ENCODE measurements at regions not wholly inside any gene's neighbourhood (a gene's known extent, or its start where the extent isn't known, plus 50 kb on each side); places are given as distances from the start of the nearest gene placed in this dataset.

- no peak overlapping the region for H3K4me3 ChIP-seq (replicated peaks; ENCODE audit: low read depth, low read length)
- no peak for DNase-seq (ENCODE audit: extremely low read depth, low read depth)
- TF ChIP-seq CTCF (IDR thresholded peaks at IDR 0.05; ENCODE audit: low read depth, low read length, missing control alignments) = no peak
Observed at GRCh38 chr15:85314633-85315032, 65.8 kb upstream of the AKAP13 start.

- no peak for TF ChIP-seq CTCF (IDR thresholded peaks at IDR 0.05; ENCODE audit: low read depth, low read length, missing control alignments)
- peak; percentile 82 for DNase-seq (ENCODE audit: extremely low read depth, low read depth)
- no peak overlapping the region for H3K4me3 ChIP-seq (replicated peaks; ENCODE audit: low read depth, low read length)
Observed at GRCh38 chr15:85316244-85316934, 64.0 kb upstream of the AKAP13 start.

- no peak overlapping the region for H3K4me3 ChIP-seq (replicated peaks; ENCODE audit: low read depth, low read length)
- DNase-seq (ENCODE audit: extremely low read depth, low read depth) = peak; percentile 95
- TF ChIP-seq CTCF (IDR thresholded peaks at IDR 0.05; ENCODE audit: low read depth, low read length, missing control alignments) = no peak
Observed at GRCh38 chr15:85318048-85318731, 62.2 kb upstream of the AKAP13 start.

GRCh38 chr15:85318732-85319076, 61.7 kb upstream of the AKAP13 start:
- TF ChIP-seq CTCF (IDR thresholded peaks at IDR 0.05; ENCODE audit: low read depth, low read length, missing control alignments) = no peak
- no peak for DNase-seq (ENCODE audit: extremely low read depth, low read depth)
- no peak overlapping the region for H3K4me3 ChIP-seq (replicated peaks; ENCODE audit: low read depth, low read length)

GRCh38 chr15:85324202-85324601, 56.2 kb upstream of the AKAP13 start:
- H3K4me3 ChIP-seq (replicated peaks; ENCODE audit: low read depth, low read length) = no peak overlapping the region
- DNase-seq (ENCODE audit: extremely low read depth, low read depth) = no peak

GRCh38 chr15:85325834-85326233, 54.6 kb upstream of the AKAP13 start:
- no peak for TF ChIP-seq CTCF (IDR thresholded peaks at IDR 0.05; ENCODE audit: low read depth, low read length, missing control alignments)
- H3K4me3 ChIP-seq (replicated peaks; ENCODE audit: low read depth, low read length) = no peak overlapping the region
- DNase-seq (ENCODE audit: extremely low read depth, low read depth) = no peak

More at GRCh38 chr15:85324202-85324601, 56.2 kb upstream of the AKAP13 start:
- no peak for TF ChIP-seq CTCF (IDR thresholded peaks at IDR 0.05; ENCODE audit: low read depth, low read length, missing control alignments)
